Suprapubic skin (tissue), 4 donors: ENCODE measurements at regions not wholly inside any gene's neighbourhood (a gene's known extent, or its start where the extent isn't known, plus 50 kb on each side); places are given as distances from the start of the nearest gene placed in this dataset.

Experiments used
- DNase-seq, 2 donors: peaks; one replicate each; pipeline ENCODE4 v3.0.0-alpha.2; 2019; ENCODE audit warnings: low spot score in 2 of 2
- H3K27ac ChIP-seq: fragments of 200-600 bp; sonication (generic); one replicate; pipeline ENCODE4 v1.5.1; 2019
- H3K27me3 ChIP-seq: fragments of 200-600 bp; sonication (generic); one replicate; pipeline ENCODE4 v1.5.1; 2019
- H3K36me3 ChIP-seq: fragments of 200-600 bp; sonication (generic); one replicate; pipeline ENCODE4 v1.5.1; 2019
- H3K4me1 ChIP-seq: fragments of 200-600 bp; sonication (generic); one replicate; pipeline ENCODE4 v1.5.1; 2019
- H3K4me3 ChIP-seq: fragments of 200-600 bp; sonication (generic); one replicate; pipeline ENCODE4 v1.5.1; 2019; ENCODE audit warnings: mild to moderate bottlenecking
- H3K9me3 ChIP-seq: fragments of 200-600 bp; sonication (generic); one replicate; pipeline ENCODE4 v1.5.1; 2019
- EP300 ChIP-seq: sonication (generic); formaldehyde crosslinking; IDR thresholded peaks from one replicate; pipeline ENCODE4 v1.6.1; 2017; ENCODE audit warnings: antibody characterized with exemption
- POLR2A ChIP-seq, 2 donors: fragments of 450-650 bp; IDR thresholded peaks; one replicate each; pipeline ENCODE4 v1.6.1; 2017; ENCODE audit warnings: antibody characterized with exemption in 2 of 2, mild to moderate bottlenecking in 2 of 2, moderate library complexity in 2 of 2
- POLR2AphosphoS5 ChIP-seq, 3 donors: sonication (generic); formaldehyde crosslinking; IDR thresholded peaks; one replicate each; pipeline ENCODE4 v1.6.1; 2017; ENCODE audit warnings: antibody characterized with exemption in 3 of 3
- WGBS: methylation state at CpG from one replicate; pipeline ENCODE4 v1.1.5; 2018; 5-methylcytosine and 5-hydroxymethylcytosine counted together
- TF ChIP-seq, protein P1 (sequence below), 2 donors: fragments of 200-600 bp in 1 of 2; fragments of 450-650 bp in 1 of 2; sonication (generic) in 1 of 2; IDR thresholded peaks; one replicate each; pipeline ENCODE4 v1.5.1; 2016 to 2019; ENCODE audit warnings: antibody characterized with exemption in 2 of 2, mild to moderate bottlenecking in 1 of 2, moderate library complexity in 1 of 2

DNA sequence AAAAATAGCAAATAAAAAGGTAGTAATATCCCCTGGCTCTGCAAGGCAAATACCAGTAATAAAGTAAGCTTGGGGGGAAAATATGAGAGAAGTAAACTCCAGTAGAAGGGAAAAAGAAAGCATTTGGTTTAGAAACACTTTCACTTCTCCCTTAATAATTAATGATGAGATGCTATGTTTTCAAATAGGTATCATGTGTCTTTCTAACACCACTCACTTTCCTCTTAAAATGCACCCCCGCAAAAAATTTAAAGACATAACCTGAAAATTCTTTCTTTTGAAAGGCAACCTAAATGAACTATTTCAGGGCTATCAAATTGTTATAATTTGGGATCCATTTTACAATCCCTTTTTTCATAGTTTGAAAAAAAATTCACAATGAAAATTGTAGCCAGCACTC is 240.3 kb downstream of the SNX10 start:
- no peak for TF ChIP-seq EP300
- TF ChIP-seq, protein P1, sequence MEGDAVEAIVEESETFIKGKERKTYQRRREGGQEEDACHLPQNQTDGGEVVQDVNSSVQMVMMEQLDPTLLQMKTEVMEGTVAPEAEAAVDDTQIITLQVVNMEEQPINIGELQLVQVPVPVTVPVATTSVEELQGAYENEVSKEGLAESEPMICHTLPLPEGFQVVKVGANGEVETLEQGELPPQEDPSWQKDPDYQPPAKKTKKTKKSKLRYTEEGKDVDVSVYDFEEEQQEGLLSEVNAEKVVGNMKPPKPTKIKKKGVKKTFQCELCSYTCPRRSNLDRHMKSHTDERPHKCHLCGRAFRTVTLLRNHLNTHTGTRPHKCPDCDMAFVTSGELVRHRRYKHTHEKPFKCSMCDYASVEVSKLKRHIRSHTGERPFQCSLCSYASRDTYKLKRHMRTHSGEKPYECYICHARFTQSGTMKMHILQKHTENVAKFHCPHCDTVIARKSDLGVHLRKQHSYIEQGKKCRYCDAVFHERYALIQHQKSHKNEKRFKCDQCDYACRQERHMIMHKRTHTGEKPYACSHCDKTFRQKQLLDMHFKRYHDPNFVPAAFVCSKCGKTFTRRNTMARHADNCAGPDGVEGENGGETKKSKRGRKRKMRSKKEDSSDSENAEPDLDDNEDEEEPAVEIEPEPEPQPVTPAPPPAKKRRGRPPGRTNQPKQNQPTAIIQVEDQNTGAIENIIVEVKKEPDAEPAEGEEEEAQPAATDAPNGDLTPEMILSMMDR (IDR thresholded peaks at IDR 0.05), result no peak
- TF ChIP-seq POLR2A (IDR thresholded peaks at IDR 0.05), result no peak
- TF ChIP-seq POLR2AphosphoS5 (IDR thresholded peaks at IDR 0.05), result no peak
- no peaks in the 10 kb centered on the region for H3K36me3 ChIP-seq
- WGBS, result 96% methylated on average over 1 of the region's 1 CpG
- no peaks in the 10 kb centered on the region for H3K4me1 ChIP-seq
- H3K27ac ChIP-seq, result no peak overlapping the region
- H3K4me3 ChIP-seq, result no peak overlapping the region
- peaks cover 18% of the 10 kb centered on the region for H3K27me3 ChIP-seq
- H3K9me3 ChIP-seq, result no peaks in the 10 kb centered on the region
- no peak for DNase-seq

DNA sequence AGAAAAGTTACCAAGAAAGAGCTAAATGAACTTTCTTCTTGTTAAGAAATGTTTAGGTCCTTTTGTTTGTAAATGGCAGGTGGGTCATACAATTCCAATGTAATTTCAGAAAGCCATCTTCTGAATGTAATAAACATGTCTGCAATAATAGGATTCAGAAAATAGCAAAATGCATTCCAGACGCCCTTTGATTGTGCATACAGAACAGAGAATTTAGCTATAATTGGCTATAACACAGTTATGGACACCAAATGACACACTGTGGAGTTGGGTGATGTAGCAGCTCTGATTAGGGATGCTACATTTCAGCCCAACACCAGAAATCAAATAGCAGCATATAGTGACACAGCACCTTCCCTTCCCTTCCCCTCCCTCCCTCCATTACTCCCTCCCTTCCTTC is 240.8 kb downstream of the SNX10 start:
- Histone ChIP-seq H3K27ac (no peak overlapping the region), H3K4me3 (no peak overlapping the region), H3K36me3 (no peaks in the 10 kb centered on the region), H3K4me1 (no peaks in the 10 kb centered on the region), H3K27me3 (peaks cover 22% of the 10 kb centered on the region), H3K9me3 (no peaks in the 10 kb centered on the region)
- 58% methylated on average over 1 of the region's 1 CpG for WGBS
- no peak for TF ChIP-seq POLR2A (IDR thresholded peaks at IDR 0.05)
- TF ChIP-seq EP300, result no peak
- TF ChIP-seq POLR2AphosphoS5 (IDR thresholded peaks at IDR 0.05), result no peak
- TF ChIP-seq, protein P1 (IDR thresholded peaks at IDR 0.05), result no peak
- no peak for DNase-seq

DNA sequence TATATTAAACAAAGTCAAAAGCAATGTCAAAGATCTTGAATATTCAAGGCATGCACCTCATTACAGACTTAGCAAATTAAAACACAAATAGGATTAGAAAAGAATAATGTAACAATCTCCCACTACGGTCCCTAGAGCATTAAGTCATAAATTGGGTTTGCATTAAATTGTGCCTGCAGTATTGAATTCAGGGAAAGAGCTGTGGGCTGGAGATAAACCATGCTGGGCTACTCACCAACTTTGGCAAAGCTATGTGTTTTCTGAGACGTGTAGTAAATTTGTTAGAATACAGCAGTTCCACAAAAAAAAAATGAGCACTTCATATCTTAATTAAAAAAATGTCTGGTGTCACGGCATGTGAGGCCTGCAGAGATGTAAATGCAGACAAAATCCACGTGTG is 241.6 kb downstream of the SNX10 start:
- Histone ChIP-seq H3K27ac (no peak overlapping the region), H3K36me3 (no peaks in the 10 kb centered on the region), H3K9me3 (no peaks in the 10 kb centered on the region), H3K4me3 (no peak overlapping the region), H3K27me3 (peaks cover 30% of the 10 kb centered on the region), H3K4me1 (no peaks in the 10 kb centered on the region)
- TF ChIP-seq EP300, result no peak
- TF ChIP-seq, protein P1 (IDR thresholded peaks at IDR 0.05), result no peak
- TF ChIP-seq POLR2A (IDR thresholded peaks at IDR 0.05), result no peak
- no peak for TF ChIP-seq POLR2AphosphoS5 (IDR thresholded peaks at IDR 0.05)
- 47% methylated on average over 4 of the region's 4 CpGs for WGBS
- DNase-seq, result no peak

DNA sequence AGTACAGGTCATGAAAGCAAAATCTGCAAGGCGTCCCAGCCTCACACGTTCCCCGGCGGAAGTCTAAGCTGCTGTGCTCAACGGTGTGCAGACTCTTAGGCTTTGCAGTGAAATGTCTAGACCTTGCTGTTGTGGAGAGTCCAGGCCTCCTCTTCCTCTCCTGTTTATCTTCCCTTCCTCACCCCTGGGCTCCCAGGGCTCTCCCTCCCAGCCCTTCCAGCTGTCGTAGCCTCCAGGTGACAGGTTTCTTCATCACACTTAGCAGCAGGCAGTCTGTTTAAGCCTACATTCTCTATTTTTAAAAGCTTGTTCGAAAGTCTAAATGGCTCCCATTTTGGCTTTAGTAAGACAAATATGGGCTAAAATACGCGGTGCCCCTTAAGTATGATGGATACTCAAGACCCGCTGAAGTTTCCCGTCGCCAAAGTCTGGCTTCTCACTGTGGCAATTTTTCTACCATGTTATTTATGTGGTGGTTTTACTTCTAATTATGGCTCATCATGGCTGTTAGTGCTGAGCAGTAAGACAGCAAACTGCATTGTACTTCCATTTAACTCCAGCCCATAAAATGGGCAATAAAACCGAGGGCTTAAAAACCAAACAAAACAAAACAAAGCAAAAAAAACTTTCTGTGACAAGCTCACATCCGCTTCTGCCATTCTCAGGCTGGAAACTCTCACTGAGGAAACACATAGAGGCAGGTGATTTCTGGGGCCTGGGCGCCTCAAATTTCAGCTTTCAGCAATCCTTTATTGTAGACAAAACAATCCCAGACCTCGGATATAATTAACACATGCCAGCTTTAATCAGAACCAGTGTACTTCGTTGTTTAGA is 243.2 kb downstream of the SNX10 start:
- Histone ChIP-seq H3K27ac (no peak overlapping the region), H3K4me1 (no peaks in the 10 kb centered on the region), H3K9me3 (no peaks in the 10 kb centered on the region), H3K36me3 (no peaks in the 10 kb centered on the region), H3K4me3 (no peak overlapping the region), H3K27me3 (peaks cover 39% of the 10 kb centered on the region)
- TF ChIP-seq, protein P1 (IDR thresholded peaks at IDR 0.05), result no peak
- no peak for TF ChIP-seq EP300
- no peak for TF ChIP-seq POLR2AphosphoS5 (IDR thresholded peaks at IDR 0.05)
- no peak for TF ChIP-seq POLR2A (IDR thresholded peaks at IDR 0.05)
- no peak for DNase-seq
- WGBS, result 66% methylated on average over 17 of the region's 17 CpGs

DNA sequence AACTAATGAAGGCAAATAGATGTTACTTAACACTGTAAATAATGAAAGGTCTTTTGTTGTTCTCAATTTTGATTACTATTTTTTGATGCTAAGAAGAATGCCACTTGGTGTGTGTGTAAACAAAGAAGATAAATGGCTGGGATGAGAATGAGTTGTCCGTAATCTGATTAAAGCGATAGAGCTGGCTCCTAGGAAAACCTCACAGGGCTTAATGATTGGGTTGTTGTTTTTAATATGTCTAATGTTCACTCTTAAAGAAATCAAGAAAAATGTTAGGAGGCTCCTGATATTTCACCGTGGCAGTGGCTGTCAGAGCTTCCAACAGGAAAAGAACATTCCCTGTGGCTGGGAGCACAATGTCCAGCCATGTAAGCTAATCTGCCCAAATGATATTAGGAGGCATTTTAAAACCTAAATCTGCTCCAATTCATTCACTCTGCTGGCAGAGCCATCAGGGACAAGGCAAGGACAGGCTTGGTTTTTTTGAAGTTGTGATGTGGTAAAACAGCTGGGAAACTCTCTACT is 243.9 kb downstream of the SNX10 start:
- peaks cover 43% of the 10 kb centered on the region for H3K27me3 ChIP-seq
- H3K36me3 ChIP-seq, result no peaks in the 10 kb centered on the region
- DNase-seq, result no peak
- H3K4me1 ChIP-seq, result no peaks in the 10 kb centered on the region
- TF ChIP-seq POLR2A (IDR thresholded peaks at IDR 0.05), result no peak
- no peak for TF ChIP-seq EP300
- no peak for TF ChIP-seq POLR2AphosphoS5 (IDR thresholded peaks at IDR 0.05)
- TF ChIP-seq, protein P1 (IDR thresholded peaks at IDR 0.05), result no peak
- H3K27ac ChIP-seq, result no peak overlapping the region
- 76% methylated on average over 3 of the region's 3 CpGs for WGBS
- H3K9me3 ChIP-seq, result no peaks in the 10 kb centered on the region
- no peak overlapping the region for H3K4me3 ChIP-seq
